ENCODE measurements at regions not wholly inside any gene's neighbourhood (a gene's known extent, or its start where the extent isn't known, plus 50 kb on each side); places are given as distances from the start of the nearest gene placed in this dataset.
"Not testable (repeated sequence)": the region's sequence is repeated elsewhere in the genome, so short reads cannot be mapped to it uniquely, and the experiment has no call there.

- not testable (repeated sequence) for TF ChIP-seq CTCF, POLR2A (IDR thresholded peaks at IDR 0.05)
Observed at GRCh38 chr3:106073806-106074205, 205.0 kb upstream of the CBLB start.

Data from upper lobe of left lung (tissue), 4 donors.